Astrocyte (in vitro differentiated cells and primary cell): ENCODE measurements at regions not wholly inside any gene's neighbourhood (a gene's known extent, or its start where the extent isn't known, plus 50 kb on each side); places are given as distances from the start of the nearest gene placed in this dataset.

ENCODE experiments used
- DNase-seq: peaks from one replicate; pipeline ENCODE4 v3.0.0-alpha.2; 2010; ENCODE audit warnings: low read depth
- FAIRE-seq: peaks from 2 replicates; lab custom pipeline; 2011; peaks lifted over from hg19 to GRCh38; lab: Jason Lieb, UNC
- H2AFZ ChIP-seq: 2 replicates; pipeline ENCODE4 v1.6.0; 2012; ENCODE audit warnings: low read depth, low read length, inconsistent platforms
- H3K27ac ChIP-seq: 2 replicates; pipeline ENCODE4 v1.5.1; 2011; ENCODE audit warnings: low read depth, low read length, inconsistent platforms
- H3K27me3 ChIP-seq: 2 replicates; pipeline ENCODE4 v1.6.0; 2011; ENCODE audit warnings: low read length, inconsistent platforms; ENCODE audit not compliant: insufficient read depth
- H3K36me3 ChIP-seq: 2 replicates; pipeline ENCODE4 v1.5.1; 2011; ENCODE audit warnings: low read length, inconsistent platforms; ENCODE audit not compliant: insufficient read depth
- H3K4me1 ChIP-seq: 2 replicates; pipeline ENCODE4 v1.5.1; 2011; ENCODE audit warnings: low read length, inconsistent platforms; ENCODE audit not compliant: insufficient read depth
- H3K4me2 ChIP-seq: 2 replicates; pipeline ENCODE4 v1.6.0; 2012; ENCODE audit warnings: low read length, inconsistent platforms
- H3K4me3 ChIP-seq: 2 replicates; pipeline ENCODE4 v1.5.1; 2011; ENCODE audit warnings: low read depth, mild to moderate bottlenecking, low read length, inconsistent platforms; ENCODE audit not compliant: insufficient read depth
- H3K79me2 ChIP-seq: 2 replicates; pipeline ENCODE4 v1.6.0; 2012; ENCODE audit warnings: mild to moderate bottlenecking, low read length, inconsistent platforms; ENCODE audit not compliant: insufficient read depth
- H3K9ac ChIP-seq: 2 replicates; pipeline ENCODE4 v1.6.0; 2012; ENCODE audit warnings: mild to moderate bottlenecking, low read length, inconsistent platforms
- H3K9me3 ChIP-seq: 2 replicates; pipeline ENCODE4 v1.5.1; 2012; ENCODE audit warnings: low read depth, mild to moderate bottlenecking, low read length, inconsistent platforms; ENCODE audit not compliant: insufficient read depth
- H4K20me1 ChIP-seq: 2 replicates; pipeline ENCODE4 v1.6.0; 2012; ENCODE audit warnings: low read length, inconsistent platforms; ENCODE audit not compliant: insufficient read depth
- H3K27ac Mint-ChIP-seq: one replicate; pipeline ENCODE4 v1.8.0; 2021; ENCODE audit warnings: mild to moderate bottlenecking, mixed read lengths; ENCODE audit not compliant: unreplicated experiment
- H3K27me3 Mint-ChIP-seq: one replicate; pipeline ENCODE4 v1.8.0; 2021; ENCODE audit warnings: low read depth, mixed read lengths; ENCODE audit not compliant: unreplicated experiment
- H3K36me3 Mint-ChIP-seq: one replicate; pipeline ENCODE4 v1.8.0; 2021; ENCODE audit warnings: low read depth, mixed read lengths; ENCODE audit not compliant: unreplicated experiment
- H3K4me1 Mint-ChIP-seq: one replicate; pipeline ENCODE4 v1.8.0; 2021; ENCODE audit warnings: low read depth, mixed read lengths; ENCODE audit not compliant: unreplicated experiment
- H3K4me3 Mint-ChIP-seq: one replicate; pipeline ENCODE4 v1.8.0; 2021; ENCODE audit warnings: mild to moderate bottlenecking, moderate library complexity, mixed read lengths; ENCODE audit not compliant: unreplicated experiment
- H3K9me3 Mint-ChIP-seq: one replicate; pipeline ENCODE4 v1.8.0; 2021; ENCODE audit warnings: mild to moderate bottlenecking, mixed read lengths; ENCODE audit not compliant: unreplicated experiment
- EZH2 ChIP-seq: IDR thresholded peaks from 2 replicates; pipeline ENCODE4 v1.6.1; 2012; ENCODE audit warnings: mild to moderate bottlenecking, low read length, inconsistent platforms; ENCODE audit not compliant: insufficient read depth
- TF ChIP-seq, protein P1 (sequence below): IDR thresholded peaks from 2 replicates; pipeline ENCODE4 v1.5.1; 2011; ENCODE audit warnings: low read depth, mild to moderate bottlenecking, inconsistent platforms, low read length, moderate library complexity; ENCODE audit not compliant: insufficient read depth

DNA sequence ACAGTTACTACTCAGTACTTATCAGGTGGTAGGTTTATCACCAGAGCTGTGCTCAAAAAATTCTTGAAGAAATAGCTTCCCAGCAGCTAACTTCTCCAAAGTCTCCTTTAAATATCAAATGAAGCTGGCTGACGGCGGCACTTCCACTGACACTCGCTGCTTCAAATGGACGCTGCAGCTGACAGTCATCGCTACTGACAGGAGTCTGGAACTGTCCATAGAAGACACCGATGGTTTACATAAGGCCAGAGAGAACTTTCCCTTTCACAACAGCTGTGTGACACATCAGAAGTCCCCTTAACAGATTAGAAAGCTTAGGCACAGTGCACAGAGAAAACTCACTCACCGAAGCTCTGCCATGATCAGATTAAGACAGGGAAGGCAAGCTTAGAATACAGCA is 270.2 kb downstream of the SHOX2 start:
- Mint-ChIP-seq H3K36me3 (no peaks in the 10 kb centered on the region), H3K27ac (no peak overlapping the region), H3K4me1 (peaks cover 7% of the 10 kb centered on the region), H3K27me3 (no peaks in the 10 kb centered on the region), H3K9me3 (no peaks in the 10 kb centered on the region), H3K4me3 (no peak overlapping the region)
- Histone ChIP-seq H3K9ac (no peak overlapping the region), H3K79me2 (no peaks in the 10 kb centered on the region), H3K27ac (no peak overlapping the region), H3K27me3 (no peaks in the 10 kb centered on the region), H4K20me1 (no peaks in the 10 kb centered on the region), H3K4me3 (no peak overlapping the region), H3K36me3 (no peaks in the 10 kb centered on the region), H3K9me3 (no peaks in the 10 kb centered on the region), H3K4me2 (no peak overlapping the region), H3K4me1 (no peaks in the 10 kb centered on the region), H2AFZ (no peak overlapping the region)
- FAIRE-seq (no peak), DNase-seq (no peak)
- TF ChIP-seq EZH2: no peak
- TF ChIP-seq, protein P1, sequence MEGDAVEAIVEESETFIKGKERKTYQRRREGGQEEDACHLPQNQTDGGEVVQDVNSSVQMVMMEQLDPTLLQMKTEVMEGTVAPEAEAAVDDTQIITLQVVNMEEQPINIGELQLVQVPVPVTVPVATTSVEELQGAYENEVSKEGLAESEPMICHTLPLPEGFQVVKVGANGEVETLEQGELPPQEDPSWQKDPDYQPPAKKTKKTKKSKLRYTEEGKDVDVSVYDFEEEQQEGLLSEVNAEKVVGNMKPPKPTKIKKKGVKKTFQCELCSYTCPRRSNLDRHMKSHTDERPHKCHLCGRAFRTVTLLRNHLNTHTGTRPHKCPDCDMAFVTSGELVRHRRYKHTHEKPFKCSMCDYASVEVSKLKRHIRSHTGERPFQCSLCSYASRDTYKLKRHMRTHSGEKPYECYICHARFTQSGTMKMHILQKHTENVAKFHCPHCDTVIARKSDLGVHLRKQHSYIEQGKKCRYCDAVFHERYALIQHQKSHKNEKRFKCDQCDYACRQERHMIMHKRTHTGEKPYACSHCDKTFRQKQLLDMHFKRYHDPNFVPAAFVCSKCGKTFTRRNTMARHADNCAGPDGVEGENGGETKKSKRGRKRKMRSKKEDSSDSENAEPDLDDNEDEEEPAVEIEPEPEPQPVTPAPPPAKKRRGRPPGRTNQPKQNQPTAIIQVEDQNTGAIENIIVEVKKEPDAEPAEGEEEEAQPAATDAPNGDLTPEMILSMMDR: no peak

DNA sequence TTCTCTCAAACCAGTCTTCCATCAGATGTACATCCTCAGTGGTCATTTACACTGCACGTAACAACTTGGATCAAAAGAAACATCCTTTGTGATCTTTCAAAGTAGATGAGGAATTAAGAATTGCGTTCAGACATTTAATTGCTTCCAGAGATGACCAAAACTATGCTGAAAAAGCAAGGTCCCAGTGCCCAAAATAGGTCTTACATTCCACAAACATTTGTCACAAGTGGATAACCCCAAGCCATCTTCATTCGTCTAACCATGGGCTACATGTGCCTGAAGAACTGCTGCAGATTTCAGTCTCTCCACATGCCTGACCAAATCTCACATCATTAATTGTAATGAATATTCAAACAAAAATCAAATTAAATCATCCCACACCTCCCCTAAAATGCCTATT is 273.6 kb downstream of the SHOX2 start:
- Mint-ChIP-seq H3K36me3 (no peaks in the 10 kb centered on the region), H3K4me3 (no peak overlapping the region), H3K27me3 (no peaks in the 10 kb centered on the region), H3K4me1 (peaks cover 7% of the 10 kb centered on the region), H3K27ac (no peak overlapping the region), H3K9me3 (peaks cover 6% of the 10 kb centered on the region)
- H3K36me3 ChIP-seq: no peaks in the 10 kb centered on the region
- no peak overlapping the region for H3K4me3 ChIP-seq
- no peak overlapping the region for H3K4me2 ChIP-seq
- FAIRE-seq (peak; percentile 79), DNase-seq (peak; percentile 12)
- no peak overlapping the region for H3K9ac ChIP-seq
- H2AFZ ChIP-seq: no peak overlapping the region
- H3K79me2 ChIP-seq: no peaks in the 10 kb centered on the region
- no peaks in the 10 kb centered on the region for H4K20me1 ChIP-seq
- H3K27me3 ChIP-seq: no peaks in the 10 kb centered on the region
- no peak for TF ChIP-seq EZH2
- TF ChIP-seq, protein P1: no peak
- no peak overlapping the region for H3K27ac ChIP-seq
- no peaks in the 10 kb centered on the region for H3K9me3 ChIP-seq
- H3K4me1 ChIP-seq: no peaks in the 10 kb centered on the region

DNA sequence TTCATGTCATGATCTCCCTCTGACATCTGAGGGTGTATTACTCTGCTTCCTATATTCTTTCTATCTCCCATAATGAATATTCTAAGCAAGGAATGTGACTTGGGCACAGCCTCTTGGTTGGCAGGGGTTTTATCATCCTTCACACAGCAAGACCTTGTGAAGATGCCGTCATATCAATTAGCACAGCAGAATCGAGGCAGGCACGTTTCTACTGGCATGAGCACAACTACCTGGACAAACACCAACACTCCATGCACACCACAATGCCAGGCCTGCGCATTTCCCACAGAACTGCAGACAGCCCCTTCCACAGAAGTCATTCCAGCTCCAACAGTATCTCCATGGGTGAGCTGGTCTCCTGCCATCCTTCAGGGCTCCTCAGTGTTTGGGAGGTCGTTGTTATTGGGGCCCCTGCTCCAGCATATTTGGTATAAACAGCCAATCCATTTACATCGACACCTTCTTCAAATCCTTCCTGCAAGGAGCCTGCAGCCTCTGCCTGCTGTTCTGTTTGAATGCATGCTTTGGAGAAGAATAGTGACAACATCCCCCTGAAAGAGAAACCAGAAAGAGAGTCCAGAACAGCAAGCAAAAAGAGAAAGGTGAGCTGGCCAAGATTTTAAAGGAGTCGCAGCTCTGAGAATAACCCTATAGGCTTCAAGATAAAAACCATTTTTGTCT is 275.5 kb downstream of the SHOX2 start:
- H3K36me3 ChIP-seq: no peaks in the 10 kb centered on the region
- TF ChIP-seq, protein P1: no peak
- TF ChIP-seq EZH2: no peak
- H3K79me2 ChIP-seq: no peaks in the 10 kb centered on the region
- no peak for DNase-seq
- H3K4me1 ChIP-seq: no peaks in the 10 kb centered on the region
- H3K27me3 Mint-ChIP-seq: no peaks in the 10 kb centered on the region
- H3K27ac Mint-ChIP-seq: no peak overlapping the region
- H2AFZ ChIP-seq: no peak overlapping the region
- FAIRE-seq: no peak
- H3K4me3 ChIP-seq: no peak overlapping the region
- H3K9ac ChIP-seq: no peak overlapping the region
- peaks cover 7% of the 10 kb centered on the region for H3K4me1 Mint-ChIP-seq
- no peaks in the 10 kb centered on the region for H4K20me1 ChIP-seq
- no peaks in the 10 kb centered on the region for H3K27me3 ChIP-seq
- no peaks in the 10 kb centered on the region for H3K36me3 Mint-ChIP-seq
- H3K27ac ChIP-seq: no peak overlapping the region
- no peak overlapping the region for H3K4me2 ChIP-seq
- no peaks in the 10 kb centered on the region for H3K9me3 ChIP-seq
- H3K9me3 Mint-ChIP-seq: peaks cover 6% of the 10 kb centered on the region
- H3K4me3 Mint-ChIP-seq: no peak overlapping the region
